ENCODE measurements at regions not wholly inside any gene's neighbourhood (a gene's known extent, or its start where the extent isn't known, plus 50 kb on each side); places are given as distances from the start of the nearest gene placed in this dataset.

- no peak for DNase-seq (ENCODE audit: low spot score)
- TF ChIP-seq CTCF (IDR thresholded peaks at IDR 0.05; ENCODE audit: extremely low read depth, missing control alignments) = no peak
These were observed 106.6 kb upstream of the CELF2 start for GRCh38 chr10:10911035-10911434.

GRCh38 chr10:10911471-10911921, 106.2 kb upstream of the CELF2 start:
- DNase-seq (ENCODE audit: low spot score) = no peak
- no peak for TF ChIP-seq CTCF (IDR thresholded peaks at IDR 0.05; ENCODE audit: extremely low read depth, missing control alignments)

GRCh38 chr10:10914144-10914543, 103.5 kb upstream of the CELF2 start:
- TF ChIP-seq CTCF (IDR thresholded peaks at IDR 0.05; ENCODE audit: extremely low read depth, missing control alignments) = no peak
- no peak for DNase-seq (ENCODE audit: low spot score)

- TF ChIP-seq CTCF (IDR thresholded peaks at IDR 0.05; ENCODE audit: extremely low read depth, missing control alignments) = no peak
- DNase-seq (ENCODE audit: low spot score) = no peak
These were observed 102.5 kb upstream of the CELF2 start for GRCh38 chr10:10915215-10915614.

GRCh38 chr10:10917031-10917430, 100.6 kb upstream of the CELF2 start:
- TF ChIP-seq CTCF (IDR thresholded peaks at IDR 0.05; ENCODE audit: extremely low read depth, missing control alignments) = no peak
- DNase-seq (ENCODE audit: low spot score) = no peak

GRCh38 chr10:10919976-10920375, 97.7 kb upstream of the CELF2 start:
- TF ChIP-seq CTCF (IDR thresholded peaks at IDR 0.05; ENCODE audit: extremely low read depth, missing control alignments) = no peak
- DNase-seq (ENCODE audit: low spot score) = no peak

GRCh38 chr10:10921826-10922461, 95.7 kb upstream of the CELF2 start:
- TF ChIP-seq CTCF (IDR thresholded peaks at IDR 0.05; ENCODE audit: extremely low read depth, missing control alignments) = no peak
- DNase-seq (ENCODE audit: low spot score) = no peak

Measured in GM20000 (cell line).